ENCODE measurements at regions not wholly inside any gene's neighbourhood (a gene's known extent, or its start where the extent isn't known, plus 50 kb on each side); places are given as distances from the start of the nearest gene placed in this dataset.

DNA sequence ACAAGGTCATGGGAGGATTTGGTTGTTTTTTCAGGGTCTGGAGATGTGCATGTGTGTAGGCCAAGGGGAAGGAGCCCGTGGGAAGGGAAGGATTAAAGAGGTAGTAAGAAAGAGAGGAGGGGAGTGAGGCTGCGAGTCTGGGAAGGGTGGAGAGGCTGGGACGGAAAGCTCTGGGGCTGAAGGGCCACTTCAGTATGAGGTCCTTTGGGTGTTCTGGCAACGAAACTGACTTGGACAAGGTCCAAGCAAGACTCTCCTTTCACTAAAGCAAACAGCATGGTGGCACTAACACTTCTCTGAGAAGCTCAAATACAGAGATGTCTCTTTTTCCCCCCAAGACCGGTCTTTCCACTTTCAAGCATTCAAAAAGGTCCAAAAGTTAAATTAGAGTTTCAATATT, 394.5 kb downstream of the ARHGEF28 start:
- intact Hi-C loops (cut with DNase I) = no loop called here
- TF ChIP-seq, protein P1, sequence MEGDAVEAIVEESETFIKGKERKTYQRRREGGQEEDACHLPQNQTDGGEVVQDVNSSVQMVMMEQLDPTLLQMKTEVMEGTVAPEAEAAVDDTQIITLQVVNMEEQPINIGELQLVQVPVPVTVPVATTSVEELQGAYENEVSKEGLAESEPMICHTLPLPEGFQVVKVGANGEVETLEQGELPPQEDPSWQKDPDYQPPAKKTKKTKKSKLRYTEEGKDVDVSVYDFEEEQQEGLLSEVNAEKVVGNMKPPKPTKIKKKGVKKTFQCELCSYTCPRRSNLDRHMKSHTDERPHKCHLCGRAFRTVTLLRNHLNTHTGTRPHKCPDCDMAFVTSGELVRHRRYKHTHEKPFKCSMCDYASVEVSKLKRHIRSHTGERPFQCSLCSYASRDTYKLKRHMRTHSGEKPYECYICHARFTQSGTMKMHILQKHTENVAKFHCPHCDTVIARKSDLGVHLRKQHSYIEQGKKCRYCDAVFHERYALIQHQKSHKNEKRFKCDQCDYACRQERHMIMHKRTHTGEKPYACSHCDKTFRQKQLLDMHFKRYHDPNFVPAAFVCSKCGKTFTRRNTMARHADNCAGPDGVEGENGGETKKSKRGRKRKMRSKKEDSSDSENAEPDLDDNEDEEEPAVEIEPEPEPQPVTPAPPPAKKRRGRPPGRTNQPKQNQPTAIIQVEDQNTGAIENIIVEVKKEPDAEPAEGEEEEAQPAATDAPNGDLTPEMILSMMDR (IDR thresholded peaks at IDR 0.05) = no peak
- no peak for TF ChIP-seq POLR2A (IDR thresholded peaks at IDR 0.05)
- ATAC-seq (peak in 1 of 4 donors; percentile 32), DNase-seq (no peak)
- H3K36me3 ChIP-seq = no peaks in the 10 kb centered on the region
- H3K4me3 ChIP-seq = peak overlapping the region in 7 of 12 donors; percentile 3 to 34 (median 30)
- no peaks in the 10 kb centered on the region for H3K9me3 ChIP-seq
- WGBS, 4 donors = 60 to 76% (median 67%) methylated on average over 5 of the region's 5 CpGs
- H3K4me1 ChIP-seq = peaks cover 0 to 5% (median 0%) of the 10 kb centered on the region in 12 donors
- no peaks in the 10 kb centered on the region for H3K27me3 ChIP-seq
- H3K27ac ChIP-seq = peak overlapping the region in 5 of 12 donors; percentile 16 to 59 (median 46)

- peak in 3 of 4 donors; percentile 66 to 78 (median 74) for ATAC-seq
- Histone ChIP-seq H3K27me3 (no peaks in the 10 kb centered on the region), H3K4me1 (peaks cover 0 to 5% (median 0%) of the 10 kb centered on the region in 12 donors), H3K36me3 (no peaks in the 10 kb centered on the region), H3K4me3 (peak overlapping the region in 6 of 12 donors; percentile 13 to 34 (median 30)), H3K9me3 (no peaks in the 10 kb centered on the region), H3K27ac (peak overlapping the region in 4 of 12 donors; percentile 16 to 59 (median 47))
- WGBS, 4 donors = 74 to 79% (median 75%) methylated on average over 5 of the region's 5 CpGs
- intact Hi-C loops (cut with DNase I) = no loop called here
- TF ChIP-seq, protein P1 (IDR thresholded peaks at IDR 0.05) = no peak
- no peak for TF ChIP-seq POLR2A (IDR thresholded peaks at IDR 0.05)
- DNase-seq = peak in 1 of 5 donors; percentile 28
Observed at GRCh38 chr5:74019923-74020322, 393.9 kb downstream of the ARHGEF28 start.

DNA sequence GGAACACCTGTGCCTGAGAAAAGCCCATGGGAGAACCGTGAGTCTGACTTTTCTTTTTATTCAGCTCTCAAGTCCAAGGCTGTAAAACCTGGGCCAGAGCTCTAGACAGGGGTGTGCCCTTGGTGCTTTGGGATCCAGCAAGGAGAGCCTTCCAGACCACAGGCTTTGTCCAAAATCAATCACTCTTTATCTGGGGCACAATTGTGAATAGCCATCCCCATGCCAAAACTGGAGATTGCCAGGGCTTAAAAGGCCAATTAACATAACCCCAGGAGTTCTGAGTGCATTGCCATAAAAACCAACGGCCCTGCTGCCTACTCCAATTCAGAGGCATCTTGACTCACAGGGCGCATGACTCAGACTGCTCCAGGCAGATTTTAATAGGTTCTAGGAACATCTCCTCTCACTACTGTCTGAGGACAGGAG, 391.8 kb downstream of the ARHGEF28 start:
- intact Hi-C loops (cut with DNase I) = no loop called here
- peak in 2 of 4 donors; percentile 45 to 71 for ATAC-seq
- H3K27me3 ChIP-seq = no peaks in the 10 kb centered on the region
- peak in 1 of 5 donors; percentile 28 for DNase-seq
- no peaks in the 10 kb centered on the region for H3K9me3 ChIP-seq
- 59 to 75% (median 67%) methylated on average over 3 of the region's 3 CpGs for WGBS, 4 donors
- TF ChIP-seq, protein P1 (IDR thresholded peaks at IDR 0.05) = no peak
- no peak for TF ChIP-seq POLR2A (IDR thresholded peaks at IDR 0.05)
- H3K4me1 ChIP-seq = peaks cover 0 to 5% (median 0%) of the 10 kb centered on the region in 12 donors
- no peaks in the 10 kb centered on the region for H3K36me3 ChIP-seq
- H3K4me3 ChIP-seq = no peak overlapping the region
- no peak overlapping the region for H3K27ac ChIP-seq

DNA sequence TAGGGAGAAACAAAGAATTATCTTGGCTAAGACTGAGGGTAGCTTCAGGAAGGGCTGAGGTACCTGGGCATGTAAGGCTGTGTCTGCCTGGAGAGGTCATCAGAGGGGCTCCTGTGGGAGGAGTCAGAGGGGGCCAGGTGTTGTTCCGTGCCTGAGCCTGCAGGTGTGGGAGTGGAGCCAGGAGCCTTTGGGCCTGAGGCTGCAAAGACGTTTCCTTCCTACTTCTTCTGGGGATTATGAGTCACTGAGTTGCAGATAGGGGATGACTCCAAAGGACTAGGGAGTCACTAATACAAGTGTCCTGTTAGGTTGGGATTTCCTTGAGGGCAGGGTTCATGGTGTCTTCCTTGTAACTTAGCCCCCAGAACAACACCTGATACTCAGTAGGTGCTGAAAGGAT, 391.1 kb downstream of the ARHGEF28 start:
- ATAC-seq = no peak
- Histone ChIP-seq H3K27me3 (no peaks in the 10 kb centered on the region), H3K27ac (no peak overlapping the region), H3K4me1 (peaks cover 0 to 5% (median 0%) of the 10 kb centered on the region in 12 donors), H3K9me3 (no peaks in the 10 kb centered on the region), H3K36me3 (no peaks in the 10 kb centered on the region), H3K4me3 (no peak overlapping the region)
- TF ChIP-seq POLR2A (IDR thresholded peaks at IDR 0.05) = no peak
- TF ChIP-seq, protein P1 (IDR thresholded peaks at IDR 0.05) = no peak
- intact Hi-C loops (cut with DNase I) = no loop called here
- no peak for DNase-seq
- WGBS, 4 donors = 16 to 46% (median 36%) methylated on average over 2 of the region's 2 CpGs
